WTC11 (cell line): ENCODE measurements at regions not wholly inside any gene's neighbourhood (a gene's known extent, or its start where the extent isn't known, plus 50 kb on each side); places are given as distances from the start of the nearest gene placed in this dataset.

Experiments
- CTCF ChIP-seq: fragments of 200-600 bp; IDR thresholded peaks from 2 replicates; pipeline ENCODE4 v1.8.0; 2022; ENCODE audit warnings: antibody characterized with exemption
- MXD4 ChIP-seq: fragments of 250-450 bp; sonication (Bioruptor Pico); IDR thresholded peaks from 2 replicates; pipeline ENCODE4 v1.8.0; 2021; ENCODE audit warnings: mild to moderate bottlenecking, moderate library complexity, borderline replicate concordance
- NR2C2 ChIP-seq: sonication (generic); formaldehyde crosslinking; IDR thresholded peaks from 2 replicates; pipeline ENCODE4 v1.8.0; 2022; ENCODE audit warnings: mild to moderate bottlenecking, missing genetic modification reagents

DNA sequence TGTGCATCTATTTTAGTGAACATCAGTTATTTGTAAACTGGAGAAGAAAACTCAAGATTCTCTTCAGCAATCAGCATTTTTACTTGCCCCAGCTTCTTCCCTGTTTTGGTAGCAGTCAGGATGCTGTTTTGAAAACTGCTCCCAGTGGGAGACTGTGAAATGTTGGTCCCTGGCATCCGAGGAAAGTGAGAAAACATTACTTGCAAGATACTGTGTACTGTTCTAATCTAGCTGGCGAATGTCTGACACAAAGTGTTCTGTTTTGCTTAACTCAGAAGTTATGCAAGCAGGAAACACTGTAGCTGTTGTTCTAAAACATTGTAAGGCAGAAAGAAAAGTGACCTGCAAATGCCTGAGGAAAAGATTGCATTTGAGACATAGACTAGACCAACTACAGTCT is 171.8 kb upstream of the POM121L12 start:
- TF ChIP-seq CTCF: no peak
- TF ChIP-seq MXD4 (CRISPR knock-in tag): no peak
- TF ChIP-seq NR2C2: no peak
